ENCODE measurements at regions not wholly inside any gene's neighbourhood (a gene's known extent, or its start where the extent isn't known, plus 50 kb on each side); places are given as distances from the start of the nearest gene placed in this dataset.

DNA sequence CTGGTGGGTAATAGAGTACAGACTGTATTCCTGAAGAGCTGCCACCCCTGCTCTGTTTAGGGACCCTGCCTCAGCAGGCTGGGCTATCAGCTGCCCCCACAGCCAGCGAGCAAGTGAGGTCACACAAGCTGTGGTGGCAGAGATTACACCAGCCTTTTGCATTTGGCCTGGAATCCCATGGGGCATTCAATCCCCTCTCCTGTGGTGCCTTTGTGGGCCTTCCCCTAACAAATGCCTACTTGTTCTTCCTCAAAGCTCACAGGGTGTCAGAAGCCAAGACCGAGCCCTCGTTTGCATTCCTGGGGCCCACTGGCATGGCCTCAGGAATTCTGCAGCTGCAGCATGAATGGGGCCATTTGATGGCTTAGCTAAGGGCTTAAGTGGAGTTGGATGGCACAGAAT lies 212.7 kb upstream of the PHYHIPL start:
- no peak for DNase-seq
- in situ Hi-C loops (cut with MboI; ENCODE audit: low pct_unique_long_range_greater_than_20kb, low sequenced_read_pairs), result loop anchor here (25.0 kb wide), 1 partner anchor 649 kb away; no protein-coding TSS in a partner anchor

DNA sequence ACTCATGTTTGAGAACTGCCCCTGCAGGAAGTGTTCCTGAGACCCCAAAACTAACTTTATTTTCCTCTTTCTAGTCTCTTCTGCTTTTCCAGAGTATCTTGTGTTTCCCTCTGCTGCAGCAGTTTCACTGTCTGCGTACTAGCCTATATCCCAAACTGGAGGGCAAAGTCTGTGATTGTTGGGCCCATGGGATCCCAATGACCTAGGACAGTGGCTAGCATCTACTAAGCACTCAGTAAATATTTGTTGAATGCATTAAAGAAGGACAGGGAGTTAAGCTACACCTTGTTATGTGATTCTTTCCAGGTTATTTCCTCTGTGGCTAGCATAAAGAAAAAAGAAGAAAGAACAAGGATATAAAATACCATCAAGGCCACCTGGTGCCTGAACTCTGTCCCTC lies 210.6 kb upstream of the PHYHIPL start:
- in situ Hi-C loops (cut with MboI; ENCODE audit: low pct_unique_long_range_greater_than_20kb, low sequenced_read_pairs), result loop anchor here (25.0 kb wide), 1 partner anchor 646 kb away; no protein-coding TSS in a partner anchor
- DNase-seq, result no peak

GRCh38 chr10:58967551-58968388 lies 208.7 kb upstream of the PHYHIPL start:
- DNase-seq, result no peak
- in situ Hi-C loops (cut with MboI; ENCODE audit: low pct_unique_long_range_greater_than_20kb, low sequenced_read_pairs), result loop anchor here (25.0 kb wide), 1 partner anchor 645 kb away; no protein-coding TSS in a partner anchor

DNA sequence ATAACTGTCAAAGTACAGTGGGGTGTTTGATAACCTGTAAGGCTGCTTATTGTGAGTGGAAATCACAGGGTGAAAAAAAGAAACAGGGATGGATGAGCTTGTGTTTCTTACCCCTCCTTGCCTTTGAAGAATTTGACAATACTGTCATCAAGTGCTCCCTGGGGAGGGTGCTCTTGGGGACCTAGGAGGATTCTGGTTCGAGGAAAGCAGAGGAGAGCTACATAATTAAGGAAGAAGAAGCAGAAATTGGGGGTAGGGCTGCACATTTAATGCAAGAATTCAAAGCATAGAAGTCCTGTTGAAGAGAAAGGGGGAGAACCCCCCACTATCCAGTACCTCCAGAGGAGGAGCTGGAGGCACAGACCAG lies 208.1 kb upstream of the PHYHIPL start:
- in situ Hi-C loops (cut with MboI; ENCODE audit: low pct_unique_long_range_greater_than_20kb, low sequenced_read_pairs), result loop anchor here (25.0 kb wide), 1 partner anchor 644 kb away; no protein-coding TSS in a partner anchor
- DNase-seq, result no peak

DNA sequence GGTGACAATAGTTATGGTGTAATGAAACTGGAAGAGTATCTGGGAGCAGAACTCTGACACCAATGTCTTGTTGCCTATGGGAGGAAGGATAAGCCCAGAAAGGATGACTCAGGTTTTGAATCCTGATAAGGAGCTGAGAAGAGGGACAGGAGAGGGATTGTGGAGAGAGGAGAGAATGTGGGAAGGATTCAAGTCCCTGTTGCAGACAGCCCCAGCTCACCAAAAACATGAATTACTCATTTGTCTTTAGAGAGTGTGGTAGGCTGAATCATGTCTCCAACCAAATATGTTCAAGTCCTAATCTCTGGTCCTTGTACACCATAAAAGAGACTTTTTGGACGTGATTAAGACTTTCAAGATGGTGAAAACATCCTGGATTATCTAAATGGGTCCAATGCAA lies 206.9 kb upstream of the PHYHIPL start:
- in situ Hi-C loops (cut with MboI; ENCODE audit: low pct_unique_long_range_greater_than_20kb, low sequenced_read_pairs), result loop anchor here (25.0 kb wide), 1 partner anchor 643 kb away; no protein-coding TSS in a partner anchor
- DNase-seq, result no peak

- in situ Hi-C loops (cut with MboI; ENCODE audit: low pct_unique_long_range_greater_than_20kb, low sequenced_read_pairs), result loop anchor here (25.0 kb wide), 1 partner anchor 642 kb away; no protein-coding TSS in a partner anchor
- DNase-seq, result no peak
These were observed 206.1 kb upstream of the PHYHIPL start for GRCh38 chr10:58970160-58970915.

- no peak for DNase-seq
- in situ Hi-C loops (cut with MboI; ENCODE audit: low pct_unique_long_range_greater_than_20kb, low sequenced_read_pairs), result loop anchor here (25.0 kb wide), 1 partner anchor 641 kb away; no protein-coding TSS in a partner anchor
These were observed 205.2 kb upstream of the PHYHIPL start for GRCh38 chr10:58971211-58971610.

DNA sequence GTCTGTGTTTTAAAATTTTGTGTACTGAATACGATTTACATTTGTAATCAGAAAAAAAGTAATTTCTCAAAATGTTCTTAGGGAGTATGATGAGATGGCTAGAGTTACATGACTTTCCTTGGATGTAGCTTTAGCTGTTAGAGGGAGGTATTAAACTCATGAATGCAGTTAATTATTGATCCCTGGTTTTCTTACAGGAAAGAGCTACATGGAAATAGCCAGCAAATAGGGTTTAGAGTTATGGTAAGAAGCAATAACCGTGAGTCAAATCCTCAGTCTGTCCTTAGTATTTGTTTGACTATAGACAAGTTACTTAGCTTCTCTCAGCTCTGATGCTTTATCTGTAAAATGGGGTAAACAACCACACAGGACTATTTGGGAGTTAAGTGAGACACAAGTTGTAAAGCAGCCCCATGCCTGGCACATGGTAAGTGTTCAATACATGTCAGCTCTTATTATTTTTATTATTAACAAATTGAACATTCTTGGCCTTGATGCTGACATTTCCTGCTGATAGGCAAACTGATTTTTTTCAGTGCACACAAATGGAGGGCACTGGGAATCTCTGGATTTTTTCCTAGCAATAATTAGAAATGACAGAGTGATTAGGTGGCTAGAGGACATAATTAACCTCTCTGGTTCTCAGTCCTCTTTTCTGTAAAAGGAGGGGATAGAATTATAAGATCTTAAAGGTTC lies 204.5 kb upstream of the PHYHIPL start:
- in situ Hi-C loops (cut with MboI; ENCODE audit: low pct_unique_long_range_greater_than_20kb, low sequenced_read_pairs), result loop anchor here (25.0 kb wide), 1 partner anchor 640 kb away; no protein-coding TSS in a partner anchor

DNA sequence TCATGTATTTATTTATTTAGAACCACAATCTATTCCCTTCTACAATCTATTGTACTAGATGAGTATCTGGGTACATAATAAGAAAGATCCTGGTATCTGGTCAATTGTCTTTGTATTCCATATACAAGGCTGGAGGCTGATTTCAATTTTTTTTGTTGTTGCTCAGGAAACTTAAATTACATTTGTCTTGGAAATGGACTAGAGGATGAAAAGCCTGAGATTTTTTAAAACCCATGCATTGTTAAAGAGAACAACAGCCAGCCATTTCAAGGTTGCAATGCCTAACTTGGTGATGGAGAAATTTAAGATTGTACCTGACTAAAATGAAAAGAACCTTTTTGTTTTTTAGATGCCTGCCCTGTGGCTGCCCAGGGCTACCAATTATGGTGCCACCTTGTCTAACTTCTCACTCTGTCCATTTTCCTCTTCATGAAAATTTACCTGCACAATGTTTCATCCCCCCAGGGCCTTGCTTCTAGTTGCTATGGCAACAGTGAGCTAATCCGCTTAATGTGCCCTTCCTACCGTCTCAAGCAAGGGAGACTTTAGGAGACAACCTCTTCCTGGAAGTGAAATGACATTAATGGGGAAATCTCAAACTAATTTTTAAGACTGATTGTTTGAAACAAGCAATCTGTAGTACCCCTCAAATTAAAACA lies 203.7 kb upstream of the PHYHIPL start:
- in situ Hi-C loops (cut with MboI; ENCODE audit: low pct_unique_long_range_greater_than_20kb, low sequenced_read_pairs), result loop anchor here (25.0 kb wide), 1 partner anchor 640 kb away; no protein-coding TSS in a partner anchor
- no peak for DNase-seq

More for the DNA sequence above, 204.5 kb upstream of the PHYHIPL start:
- no peak for DNase-seq

DNA sequence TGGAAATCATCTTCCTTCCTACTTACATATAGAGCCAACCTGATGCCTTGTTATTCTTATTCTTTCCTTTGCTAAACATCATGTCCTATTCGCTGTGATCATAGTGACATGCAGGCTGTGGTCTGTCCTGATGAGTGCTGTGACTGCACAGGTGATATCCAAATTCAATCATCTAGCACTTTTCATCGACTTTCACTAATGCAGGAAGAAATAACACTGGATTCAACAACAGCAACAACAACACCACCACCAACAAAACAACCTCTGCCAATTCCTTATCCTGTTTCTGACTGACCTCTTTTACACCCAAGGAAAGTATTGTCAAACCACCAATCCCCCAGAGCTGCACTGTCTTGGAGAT lies 203.2 kb upstream of the PHYHIPL start:
- in situ Hi-C loops (cut with MboI; ENCODE audit: low pct_unique_long_range_greater_than_20kb, low sequenced_read_pairs), result loop anchor here (25.0 kb wide), 1 partner anchor 639 kb away; no protein-coding TSS in a partner anchor
- DNase-seq, result no peak

DNA sequence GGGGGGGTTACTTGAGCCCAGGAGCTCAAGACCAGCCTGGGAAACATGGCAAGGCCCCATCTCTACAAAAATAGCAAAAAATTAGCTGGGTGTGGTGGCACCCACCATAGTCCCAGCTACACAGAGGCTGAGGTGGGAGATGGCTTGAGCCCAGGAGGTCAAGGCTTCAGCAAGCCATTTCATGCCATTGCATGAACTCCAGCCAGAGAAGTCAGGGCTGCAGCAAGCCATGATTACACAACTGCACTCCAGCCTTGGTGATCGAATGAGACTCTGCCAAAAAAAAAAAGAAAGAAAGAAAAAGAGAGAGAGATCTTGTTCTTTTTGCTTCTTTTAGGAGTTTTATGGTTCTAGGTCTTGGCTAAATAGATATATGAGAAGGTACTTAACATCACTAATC lies 200.2 kb upstream of the PHYHIPL start:
- in situ Hi-C loops (cut with MboI; ENCODE audit: low pct_unique_long_range_greater_than_20kb, low sequenced_read_pairs), result no loop called here
- no peak for DNase-seq

DNA sequence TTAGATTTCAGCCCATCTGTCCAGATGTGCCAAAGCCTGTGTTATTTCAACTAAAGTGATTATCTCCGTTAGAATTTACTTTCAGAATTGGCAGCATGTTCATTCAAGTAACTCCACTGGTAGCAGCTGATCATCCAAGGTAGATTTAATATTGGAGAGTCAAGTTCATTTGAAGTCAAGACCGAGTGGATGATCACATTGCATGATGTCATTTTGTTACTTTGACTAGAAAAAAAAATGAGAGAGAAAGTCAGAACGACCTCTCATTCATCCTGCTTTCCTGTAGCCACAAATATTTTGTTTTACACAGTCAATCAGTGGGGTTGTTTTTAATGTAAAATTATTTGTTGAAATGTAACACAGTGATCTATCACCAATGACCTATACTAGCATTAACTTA lies 196.7 kb upstream of the PHYHIPL start:
- DNase-seq, result no peak
- in situ Hi-C loops (cut with MboI; ENCODE audit: low pct_unique_long_range_greater_than_20kb, low sequenced_read_pairs), result no loop called here

- in situ Hi-C loops (cut with MboI; ENCODE audit: low pct_unique_long_range_greater_than_20kb, low sequenced_read_pairs), result no loop called here
- no peak for DNase-seq
These were observed 195.5 kb upstream of the PHYHIPL start for GRCh38 chr10:58980826-58981415.

GRCh38 chr10:58981846-58982245 lies 194.6 kb upstream of the PHYHIPL start:
- in situ Hi-C loops (cut with MboI; ENCODE audit: low pct_unique_long_range_greater_than_20kb, low sequenced_read_pairs), result no loop called here

DNA sequence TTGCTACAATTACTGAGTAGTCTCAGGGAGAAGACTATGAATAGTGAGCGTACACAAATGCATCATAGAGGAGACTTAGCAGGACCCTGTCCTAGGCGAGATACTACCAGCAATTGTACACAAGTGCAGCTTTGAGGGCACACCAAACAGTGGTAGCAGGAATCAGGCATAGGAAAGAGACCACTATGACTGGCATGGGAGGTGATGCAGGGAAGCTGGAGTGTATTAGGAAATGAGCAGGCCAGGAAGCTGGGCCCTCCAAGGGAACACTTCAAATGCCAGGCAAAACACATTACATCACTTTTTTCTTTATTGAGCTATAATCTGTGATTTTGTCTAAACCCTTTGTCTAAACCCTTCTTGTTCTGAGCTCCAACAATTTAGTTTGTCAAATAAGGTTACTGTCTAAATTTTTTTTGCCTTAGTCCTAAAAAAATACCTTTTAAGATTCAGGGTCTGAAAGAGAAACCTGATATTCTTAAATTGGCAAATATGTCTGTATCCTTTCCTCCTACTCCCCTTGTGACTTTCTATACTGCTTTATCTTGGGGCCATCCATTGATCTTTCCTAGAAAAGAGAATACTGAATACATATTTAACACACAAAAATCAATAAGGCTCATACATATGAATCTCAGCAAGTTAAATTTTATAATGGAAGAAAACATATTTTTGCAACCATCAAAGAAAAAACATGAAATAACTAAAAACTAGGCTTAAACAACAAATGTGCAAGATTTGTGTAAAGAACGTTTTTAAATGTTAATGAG lies 193.8 kb upstream of the PHYHIPL start:
- in situ Hi-C loops (cut with MboI; ENCODE audit: low pct_unique_long_range_greater_than_20kb, low sequenced_read_pairs), result no loop called here
- DNase-seq, result no peak

More at GRCh38 chr10:58981846-58982245, 194.6 kb upstream of the PHYHIPL start:
- DNase-seq, result no peak

- in situ Hi-C loops (cut with MboI; ENCODE audit: low pct_unique_long_range_greater_than_20kb, low sequenced_read_pairs), result no loop called here
These were observed 191.2 kb upstream of the PHYHIPL start for GRCh38 chr10:58985216-58985615.

GRCh38 chr10:58989486-58990039 lies 186.9 kb upstream of the PHYHIPL start:
- in situ Hi-C loops (cut with MboI; ENCODE audit: low pct_unique_long_range_greater_than_20kb, low sequenced_read_pairs), result no loop called here
- DNase-seq, result no peak

More at GRCh38 chr10:58985216-58985615, 191.2 kb upstream of the PHYHIPL start:
- DNase-seq, result no peak

Data from KBM-7 (cell line).